Activated naive CD8-positive, alpha-beta T cell (primary cell): ENCODE measurements at regions not wholly inside any gene's neighbourhood (a gene's known extent, or its start where the extent isn't known, plus 50 kb on each side); places are given as distances from the start of the nearest gene placed in this dataset.

Experiments
- H3K27ac Mint-ChIP-seq: one replicate; pipeline ENCODE4 v1.8.0; 2021; ENCODE audit warnings: mixed read lengths
- H3K27me3 Mint-ChIP-seq: one replicate; pipeline ENCODE4 v1.8.0; 2021; ENCODE audit warnings: mixed read lengths
- H3K36me3 Mint-ChIP-seq: one replicate; pipeline ENCODE4 v1.8.0; 2021; ENCODE audit warnings: mixed read lengths
- H3K4me1 Mint-ChIP-seq: one replicate; pipeline ENCODE4 v1.8.0; 2021; ENCODE audit warnings: low read depth, mixed read lengths
- H3K4me3 Mint-ChIP-seq: one replicate; pipeline ENCODE4 v1.8.0; 2021; ENCODE audit warnings: mild to moderate bottlenecking, mixed read lengths
- H3K9me3 Mint-ChIP-seq: one replicate; pipeline ENCODE4 v1.8.0; 2021; ENCODE audit warnings: low read depth, mixed read lengths

DNA sequence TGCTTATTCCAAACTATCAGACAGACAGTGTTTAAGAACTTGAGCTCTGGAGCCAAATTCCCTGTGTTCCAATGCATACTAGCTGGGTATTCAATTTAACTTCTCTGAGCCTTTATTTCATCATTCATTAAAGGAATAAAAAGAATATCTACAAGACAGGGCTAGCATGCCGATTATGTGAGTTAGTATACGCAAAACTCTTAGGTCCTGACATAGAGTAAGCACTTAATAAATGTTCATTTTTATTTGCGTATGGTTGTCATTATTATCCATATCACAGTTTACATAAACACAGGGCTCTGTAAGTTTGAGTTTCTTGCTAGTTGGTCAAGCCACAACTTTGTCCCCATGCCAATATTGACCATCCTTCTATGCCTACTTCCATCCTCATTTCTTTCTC is 161.5 kb downstream of the NUAK1 start:
- Mint-ChIP-seq H3K36me3 (no peaks in the 10 kb centered on the region), H3K4me1 (no peaks in the 10 kb centered on the region), H3K27ac (no peak overlapping the region), H3K4me3 (no peak overlapping the region), H3K27me3 (peaks cover 3% of the 10 kb centered on the region), H3K9me3 (no peaks in the 10 kb centered on the region)

DNA sequence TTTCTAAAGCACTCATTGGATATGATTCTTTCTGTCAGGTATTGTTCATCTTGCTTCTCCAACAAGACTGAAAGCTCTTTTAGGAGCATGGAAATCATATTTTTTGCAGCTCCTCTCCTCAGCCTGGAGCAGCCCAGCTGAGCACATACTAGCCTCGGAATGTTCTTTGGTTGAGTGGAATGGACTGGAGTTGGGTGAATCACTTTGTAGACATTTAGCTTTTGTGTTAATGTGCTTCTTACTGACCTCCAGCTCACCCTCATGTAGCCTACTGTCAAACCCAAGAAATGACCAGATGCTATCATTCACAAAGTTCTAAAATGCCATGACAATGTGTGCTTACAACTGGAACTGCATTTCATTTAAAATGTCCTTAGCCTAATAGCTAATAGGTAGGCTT is 161.1 kb downstream of the NUAK1 start:
- no peak overlapping the region for H3K4me3 Mint-ChIP-seq
- H3K27ac Mint-ChIP-seq: no peak overlapping the region
- H3K36me3 Mint-ChIP-seq: no peaks in the 10 kb centered on the region
- no peaks in the 10 kb centered on the region for H3K9me3 Mint-ChIP-seq
- H3K4me1 Mint-ChIP-seq: no peaks in the 10 kb centered on the region
- H3K27me3 Mint-ChIP-seq: peaks cover 3% of the 10 kb centered on the region

DNA sequence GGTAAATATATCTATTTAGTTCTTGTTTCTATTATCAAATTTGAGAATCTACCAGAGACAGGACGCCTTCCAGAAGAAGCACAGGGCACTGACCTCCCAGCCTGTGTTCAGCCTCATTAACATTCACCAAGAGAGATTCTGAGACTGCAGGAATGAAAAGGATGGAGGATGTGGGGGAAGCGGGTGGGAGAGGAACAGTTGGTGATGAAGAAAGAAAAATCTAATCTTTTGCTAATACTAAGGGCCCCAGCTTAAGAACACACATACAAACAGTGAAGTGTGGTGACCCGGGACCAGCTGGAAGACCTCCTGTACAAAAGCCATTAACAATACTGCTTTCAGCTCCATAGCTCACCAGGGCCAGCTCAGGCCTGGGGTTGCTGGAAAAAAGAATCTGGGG is 160.5 kb downstream of the NUAK1 start:
- no peaks in the 10 kb centered on the region for H3K4me1 Mint-ChIP-seq
- no peaks in the 10 kb centered on the region for H3K9me3 Mint-ChIP-seq
- peaks cover 3% of the 10 kb centered on the region for H3K27me3 Mint-ChIP-seq
- H3K36me3 Mint-ChIP-seq: no peaks in the 10 kb centered on the region
- no peak overlapping the region for H3K27ac Mint-ChIP-seq
- no peak overlapping the region for H3K4me3 Mint-ChIP-seq

DNA sequence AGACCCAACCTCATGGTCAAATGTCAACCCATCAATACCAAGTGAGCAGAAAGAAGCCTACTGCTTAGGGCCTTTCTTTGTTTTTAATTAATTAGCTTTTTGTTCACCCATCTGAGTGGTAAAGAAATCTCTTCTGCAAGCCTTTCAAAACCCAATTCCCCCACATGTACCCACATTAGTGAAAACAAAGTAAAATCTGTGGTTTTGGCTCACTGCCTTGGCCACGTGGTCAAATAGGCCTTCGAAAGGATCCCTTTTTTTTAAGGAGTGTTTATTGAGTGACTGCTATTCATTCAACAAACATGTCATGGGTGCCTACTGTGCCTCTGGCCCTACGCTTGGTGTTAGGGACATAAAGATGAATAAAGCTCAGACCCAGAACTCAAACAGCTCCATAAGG is 160.1 kb downstream of the NUAK1 start:
- H3K4me3 Mint-ChIP-seq: no peak overlapping the region

DNA sequence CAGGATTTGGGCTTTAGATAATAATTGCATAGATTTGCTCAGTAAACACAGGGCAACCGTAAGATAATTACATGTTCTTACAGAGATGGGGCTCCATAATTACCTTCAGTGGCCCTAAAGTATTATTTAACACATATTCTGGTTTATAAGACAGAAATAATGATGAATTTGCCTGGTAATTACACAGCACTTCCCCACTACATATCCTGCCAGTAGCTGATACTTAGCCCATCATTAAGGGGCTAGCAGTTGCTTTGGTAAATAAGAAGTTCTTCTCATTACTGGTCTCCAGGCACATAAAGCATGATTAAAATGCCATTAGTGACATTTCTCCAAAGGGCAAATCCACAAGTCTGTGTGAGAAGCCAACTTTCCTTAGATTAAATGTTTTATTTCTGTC is 158.7 kb downstream of the NUAK1 start:
- Mint-ChIP-seq H3K9me3 (no peaks in the 10 kb centered on the region), H3K4me1 (no peaks in the 10 kb centered on the region), H3K27me3 (peaks cover 3% of the 10 kb centered on the region), H3K27ac (no peak overlapping the region), H3K4me3 (no peak overlapping the region), H3K36me3 (no peaks in the 10 kb centered on the region)

More for the DNA sequence above, 160.1 kb downstream of the NUAK1 start:
- Mint-ChIP-seq H3K4me1 (no peaks in the 10 kb centered on the region), H3K9me3 (no peaks in the 10 kb centered on the region), H3K27me3 (peaks cover 3% of the 10 kb centered on the region), H3K27ac (no peak overlapping the region), H3K36me3 (no peaks in the 10 kb centered on the region)

DNA sequence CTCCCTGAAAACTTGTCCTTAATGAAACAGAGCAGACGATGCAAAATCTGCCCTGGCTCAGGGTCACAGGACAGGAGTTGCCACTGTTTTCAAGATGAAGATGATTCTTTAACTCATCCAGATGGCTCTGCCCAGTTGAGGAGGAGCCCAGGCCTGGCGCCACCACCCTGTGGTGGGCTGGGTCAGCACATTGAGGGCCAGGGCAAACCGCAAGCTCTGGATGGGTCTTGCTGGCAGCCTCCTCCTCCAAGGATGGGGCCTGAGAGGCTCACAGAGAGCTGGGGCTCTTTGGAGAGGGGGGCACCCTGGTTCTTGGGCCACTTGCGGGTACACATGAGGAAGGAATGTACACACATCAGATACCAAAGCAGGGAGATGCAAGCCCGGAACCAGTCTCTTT is 158.2 kb downstream of the NUAK1 start:
- Mint-ChIP-seq H3K4me3 (no peak overlapping the region), H3K9me3 (no peaks in the 10 kb centered on the region), H3K4me1 (no peaks in the 10 kb centered on the region), H3K36me3 (no peaks in the 10 kb centered on the region), H3K27ac (no peak overlapping the region), H3K27me3 (peaks cover 3% of the 10 kb centered on the region)

DNA sequence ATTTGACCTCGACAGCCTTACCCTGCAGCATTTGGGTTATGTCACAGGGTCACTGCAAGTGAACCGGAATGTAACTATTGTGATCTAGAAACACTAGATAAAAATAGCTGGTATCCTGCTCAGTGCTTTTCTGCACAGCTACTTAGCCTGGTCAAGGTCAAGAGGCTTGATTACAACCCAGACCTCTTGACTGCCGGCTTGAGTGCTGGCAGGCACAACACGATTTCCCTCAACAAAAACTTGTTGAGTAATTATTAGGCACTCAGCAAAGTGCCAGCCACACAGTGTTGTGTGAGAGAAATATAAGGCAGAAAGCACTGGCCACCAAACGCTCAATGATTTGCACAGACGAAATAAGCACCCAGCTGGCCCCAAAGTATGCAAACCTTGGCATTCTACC is 156.7 kb downstream of the NUAK1 start:
- H3K36me3 Mint-ChIP-seq: no peaks in the 10 kb centered on the region
- no peaks in the 10 kb centered on the region for H3K4me1 Mint-ChIP-seq
- H3K4me3 Mint-ChIP-seq: no peak overlapping the region
- H3K27me3 Mint-ChIP-seq: peaks cover 2% of the 10 kb centered on the region
- H3K27ac Mint-ChIP-seq: no peak overlapping the region
- H3K9me3 Mint-ChIP-seq: no peaks in the 10 kb centered on the region

DNA sequence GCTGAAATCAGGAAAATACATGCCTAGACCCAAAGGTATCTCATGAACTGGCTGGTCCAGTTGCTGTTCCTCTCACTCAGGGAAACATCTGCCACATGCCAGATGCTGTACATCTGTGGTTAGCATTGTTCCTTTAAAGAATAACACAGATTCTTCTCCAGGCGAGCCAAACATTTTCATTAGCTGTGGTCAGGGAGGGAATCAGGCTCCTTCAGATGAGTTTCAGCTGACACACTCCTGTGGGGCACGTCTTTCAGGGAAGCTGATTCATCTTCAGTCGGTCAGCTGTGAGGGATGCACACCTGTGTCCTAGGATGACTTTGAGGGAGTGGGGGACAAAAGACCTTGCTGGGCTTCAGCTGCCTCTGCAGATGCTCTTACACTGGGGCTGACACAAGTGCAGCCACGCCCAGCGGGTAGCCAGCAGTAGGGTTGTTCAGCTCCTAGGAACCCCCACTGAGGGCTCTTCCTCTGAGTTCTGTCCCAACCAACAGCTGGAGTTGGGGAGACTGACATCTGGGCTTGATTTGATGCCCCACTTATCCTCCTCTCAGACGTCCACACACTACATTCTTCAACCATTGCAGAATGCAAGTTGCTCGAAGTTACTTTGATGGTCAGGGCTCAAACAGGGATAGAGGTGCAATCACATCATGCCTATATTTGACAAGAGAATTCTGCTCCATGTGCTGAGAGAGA is 155.0 kb downstream of the NUAK1 start:
- no peaks in the 10 kb centered on the region for H3K4me1 Mint-ChIP-seq
- H3K27ac Mint-ChIP-seq: no peak overlapping the region
- no peak overlapping the region for H3K4me3 Mint-ChIP-seq
- H3K9me3 Mint-ChIP-seq: no peaks in the 10 kb centered on the region
- no peaks in the 10 kb centered on the region for H3K36me3 Mint-ChIP-seq
- H3K27me3 Mint-ChIP-seq: no peaks in the 10 kb centered on the region

DNA sequence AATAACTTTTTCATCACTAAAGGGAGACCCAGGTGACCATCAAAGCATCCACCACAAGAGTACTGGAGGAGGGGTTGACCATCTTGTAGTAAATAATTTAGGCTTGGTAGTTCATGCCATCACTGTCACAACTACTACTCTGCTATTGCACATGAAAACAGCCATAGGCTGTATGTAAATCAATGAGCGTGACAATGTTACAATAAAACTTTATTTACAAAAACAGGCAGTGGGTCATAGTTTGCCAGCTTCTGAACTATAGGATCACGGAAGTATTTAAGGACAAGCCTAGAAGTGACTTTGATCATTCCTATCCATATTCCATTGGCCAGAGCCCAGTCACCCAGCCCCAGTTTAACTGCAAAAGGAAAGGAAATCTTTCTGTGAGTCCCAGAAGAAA is 153.4 kb downstream of the NUAK1 start:
- H3K27me3 Mint-ChIP-seq: no peaks in the 10 kb centered on the region
- H3K27ac Mint-ChIP-seq: no peak overlapping the region
- no peaks in the 10 kb centered on the region for H3K36me3 Mint-ChIP-seq
- no peaks in the 10 kb centered on the region for H3K9me3 Mint-ChIP-seq
- H3K4me3 Mint-ChIP-seq: no peak overlapping the region
- no peaks in the 10 kb centered on the region for H3K4me1 Mint-ChIP-seq

DNA sequence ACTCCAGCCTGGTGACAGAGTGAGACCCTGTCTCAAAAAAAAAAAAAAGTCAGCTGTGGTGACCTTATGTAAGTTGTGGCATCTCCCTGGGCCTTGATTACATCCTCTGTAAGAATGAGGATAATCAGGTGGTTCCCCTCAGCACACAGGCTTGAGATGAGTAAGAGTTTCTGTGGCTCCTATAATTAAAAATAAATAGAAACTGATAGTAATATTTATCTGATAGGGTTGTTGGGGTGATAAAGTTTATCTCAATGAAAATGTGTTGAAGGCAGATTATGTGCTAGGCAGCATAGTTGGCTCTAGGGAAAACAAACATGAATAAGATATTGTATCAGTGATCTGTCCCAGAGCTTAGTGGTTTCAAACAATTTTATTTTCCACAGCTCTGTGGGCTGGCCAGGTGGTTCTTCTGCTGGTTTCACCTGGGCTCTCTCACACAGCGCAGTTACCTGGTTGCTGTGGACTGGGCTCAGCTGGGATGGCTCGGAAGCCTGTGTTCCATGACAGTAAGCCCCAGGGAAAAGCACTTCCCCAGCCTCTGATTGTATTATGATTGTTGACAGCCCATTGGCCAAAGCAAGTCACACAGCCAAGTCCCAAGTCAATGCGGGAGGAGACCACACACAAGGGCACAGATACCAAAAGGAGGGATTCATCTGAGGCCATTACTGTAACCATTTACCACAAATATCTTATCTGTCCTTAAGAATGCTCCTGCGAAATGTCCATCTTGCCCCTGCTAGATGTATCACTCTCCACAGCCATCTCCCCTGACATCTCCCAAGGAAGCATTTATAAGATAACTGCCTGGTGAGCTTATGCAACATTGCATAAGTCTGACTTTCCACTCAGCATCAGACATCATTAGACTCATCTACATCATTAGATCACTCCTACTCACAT is 151.7 kb downstream of the NUAK1 start:
- Mint-ChIP-seq H3K4me1 (no peaks in the 10 kb centered on the region), H3K27ac (no peak overlapping the region), H3K27me3 (peaks cover 2% of the 10 kb centered on the region), H3K36me3 (no peaks in the 10 kb centered on the region), H3K9me3 (no peaks in the 10 kb centered on the region), H3K4me3 (no peak overlapping the region)

DNA sequence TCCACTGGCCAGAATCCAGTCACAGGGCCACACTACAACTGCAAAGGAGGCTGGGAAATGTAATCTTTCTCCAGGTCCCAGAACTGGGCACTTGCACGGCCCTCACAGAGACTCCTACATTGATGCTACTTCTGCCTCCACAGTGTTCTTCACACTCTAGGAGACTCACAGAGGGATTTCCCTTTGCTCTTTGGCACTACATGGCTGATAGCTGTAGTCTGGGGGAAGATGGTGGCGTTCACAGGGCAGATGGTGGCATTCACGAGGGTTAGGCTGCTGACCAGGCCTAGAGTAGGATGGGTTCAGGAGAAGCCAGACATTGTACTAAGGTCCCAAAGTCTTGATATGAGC is 151.1 kb downstream of the NUAK1 start:
- H3K27ac Mint-ChIP-seq: no peak overlapping the region
- H3K27me3 Mint-ChIP-seq: peaks cover 4% of the 10 kb centered on the region
- H3K4me3 Mint-ChIP-seq: no peak overlapping the region
- H3K4me1 Mint-ChIP-seq: no peaks in the 10 kb centered on the region
- no peaks in the 10 kb centered on the region for H3K36me3 Mint-ChIP-seq
- no peaks in the 10 kb centered on the region for H3K9me3 Mint-ChIP-seq

DNA sequence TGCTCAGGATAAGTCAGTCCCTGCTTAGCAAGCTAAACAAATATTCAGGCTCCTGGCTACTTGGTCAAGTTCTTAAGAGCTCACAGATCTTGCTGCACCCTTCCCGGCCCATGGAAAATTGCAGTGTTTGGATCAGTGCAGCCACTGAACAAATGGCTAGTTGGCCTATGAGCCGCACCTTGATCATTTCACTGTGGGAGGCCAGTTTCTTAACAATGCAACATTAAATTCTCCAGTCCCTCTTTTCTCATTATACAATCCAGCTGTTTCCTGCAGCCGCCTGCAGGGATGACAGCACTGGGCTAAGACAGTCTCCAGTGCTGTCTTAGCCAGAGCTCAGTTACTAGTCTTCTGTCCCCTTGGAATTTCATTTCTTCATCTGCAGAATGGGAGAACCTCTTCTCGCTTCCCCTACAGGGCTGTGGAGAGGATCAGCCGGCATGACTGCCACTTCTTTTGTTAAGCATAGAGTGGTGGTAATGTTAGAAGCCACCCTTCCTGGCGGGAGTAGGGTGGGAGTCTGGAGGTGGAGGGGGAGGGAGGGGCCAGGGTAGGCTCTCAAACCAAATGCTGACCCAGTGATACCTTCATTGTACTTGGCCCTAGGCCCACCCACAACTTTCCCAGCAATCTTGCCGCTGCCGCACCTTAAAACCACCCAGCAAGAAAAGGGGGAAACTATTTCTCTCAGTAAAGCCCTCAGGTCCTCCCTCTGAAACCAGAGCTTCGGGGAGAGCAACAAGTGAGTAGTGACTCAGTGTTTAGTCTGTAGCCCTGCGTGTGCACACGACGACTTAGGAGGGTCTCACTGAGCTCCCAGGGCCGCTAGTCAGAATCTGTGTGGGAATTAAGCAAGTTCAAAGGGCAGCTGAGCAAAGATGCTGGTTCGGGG is 145.7 kb downstream of the NUAK1 start:
- H3K9me3 Mint-ChIP-seq: peaks cover 3% of the 10 kb centered on the region
- H3K4me1 Mint-ChIP-seq: no peaks in the 10 kb centered on the region
- no peaks in the 10 kb centered on the region for H3K36me3 Mint-ChIP-seq
- peaks cover 5% of the 10 kb centered on the region for H3K27me3 Mint-ChIP-seq
- H3K4me3 Mint-ChIP-seq: no peak overlapping the region
- H3K27ac Mint-ChIP-seq: no peak overlapping the region

DNA sequence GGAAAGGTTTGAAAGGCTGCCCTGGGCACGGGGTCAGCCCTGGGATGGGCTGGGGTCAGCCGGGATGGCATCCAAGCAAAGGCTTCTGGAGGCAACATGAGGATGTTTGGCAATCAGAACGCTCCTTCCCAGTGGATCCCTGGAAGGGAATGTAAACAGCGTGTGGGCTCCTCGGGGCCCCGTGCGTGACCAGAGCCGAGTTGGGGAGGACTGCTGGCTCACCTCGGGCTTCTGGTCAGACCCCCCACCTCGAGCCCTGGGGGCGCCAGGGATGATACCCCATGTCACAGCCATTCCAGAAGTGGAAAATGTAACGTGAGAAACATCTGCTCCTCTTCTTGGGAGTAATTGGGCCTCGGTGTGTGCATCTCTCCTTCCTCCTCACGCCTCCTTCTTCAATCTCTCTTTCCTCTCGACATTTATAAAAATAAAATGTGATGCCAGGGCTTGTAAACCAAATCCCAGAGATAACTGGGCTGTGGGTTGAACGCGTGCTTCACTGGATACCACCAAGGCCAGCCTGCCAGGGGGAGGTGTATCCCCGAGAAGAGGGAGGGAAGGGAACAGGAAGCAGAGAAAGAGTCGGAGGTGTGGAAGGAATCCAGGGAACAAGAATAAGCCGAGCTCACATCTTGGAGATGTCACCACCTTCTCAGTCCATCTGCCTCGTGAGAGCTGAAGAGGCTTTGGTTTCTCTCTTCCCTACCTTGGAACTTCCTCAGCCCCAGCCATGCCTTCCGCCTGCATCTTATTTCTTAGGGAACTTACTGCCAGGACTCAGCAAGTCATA is 144.8 kb downstream of the NUAK1 start:
- Mint-ChIP-seq H3K9me3 (peaks cover 3% of the 10 kb centered on the region), H3K4me1 (no peaks in the 10 kb centered on the region), H3K27me3 (peaks cover 5% of the 10 kb centered on the region), H3K36me3 (no peaks in the 10 kb centered on the region), H3K27ac (no peak overlapping the region), H3K4me3 (no peak overlapping the region)

DNA sequence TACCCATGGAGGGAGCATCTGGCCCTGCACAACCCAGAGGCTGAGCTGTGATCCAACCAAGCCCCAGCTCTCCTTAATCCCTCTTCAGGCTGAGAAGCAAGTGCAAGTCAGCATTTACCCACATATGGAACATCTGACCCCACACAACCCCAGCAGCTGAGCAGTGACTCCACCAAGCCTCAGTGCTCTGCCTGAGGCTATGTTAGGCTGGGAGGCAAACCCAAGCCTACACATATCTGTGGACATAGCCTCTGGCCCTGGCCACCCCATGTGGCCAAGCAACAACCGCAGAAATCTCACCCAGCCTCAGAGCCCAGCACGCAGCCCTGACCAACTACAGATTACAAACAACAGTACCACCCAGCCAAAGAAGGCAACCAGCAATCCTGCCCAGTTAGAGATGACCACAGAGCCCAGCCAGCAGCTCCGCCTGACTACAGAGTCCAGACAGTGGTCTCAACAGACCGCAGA is 142.8 kb downstream of the NUAK1 start:
- peaks cover 5% of the 10 kb centered on the region for H3K27me3 Mint-ChIP-seq
- no peaks in the 10 kb centered on the region for H3K36me3 Mint-ChIP-seq
- H3K9me3 Mint-ChIP-seq: peaks cover 3% of the 10 kb centered on the region
- H3K4me1 Mint-ChIP-seq: no peaks in the 10 kb centered on the region
- no peak overlapping the region for H3K4me3 Mint-ChIP-seq
- no peak overlapping the region for H3K27ac Mint-ChIP-seq
